ENCODE measurements at regions not wholly inside any gene's neighbourhood (a gene's known extent, or its start where the extent isn't known, plus 50 kb on each side); places are given as distances from the start of the nearest gene placed in this dataset.

GRCh38 chr4:114100288-114101031, 121.0 kb upstream of the ARSJ start:
- CTCF ChIA-PET = no interaction called here
- peaks cover 4% of the 10 kb centered on the region for H3K27me3 Mint-ChIP-seq
- H3K27ac Mint-ChIP-seq = no peak overlapping the region
- H3K36me3 Mint-ChIP-seq (ENCODE audit: low read depth) = no peaks in the 10 kb centered on the region
- H3K9me3 Mint-ChIP-seq = no peaks in the 10 kb centered on the region
- intact Hi-C loops (cut with micrococcal nuclease) = no loop called here
- TF ChIP-seq, protein P1, sequence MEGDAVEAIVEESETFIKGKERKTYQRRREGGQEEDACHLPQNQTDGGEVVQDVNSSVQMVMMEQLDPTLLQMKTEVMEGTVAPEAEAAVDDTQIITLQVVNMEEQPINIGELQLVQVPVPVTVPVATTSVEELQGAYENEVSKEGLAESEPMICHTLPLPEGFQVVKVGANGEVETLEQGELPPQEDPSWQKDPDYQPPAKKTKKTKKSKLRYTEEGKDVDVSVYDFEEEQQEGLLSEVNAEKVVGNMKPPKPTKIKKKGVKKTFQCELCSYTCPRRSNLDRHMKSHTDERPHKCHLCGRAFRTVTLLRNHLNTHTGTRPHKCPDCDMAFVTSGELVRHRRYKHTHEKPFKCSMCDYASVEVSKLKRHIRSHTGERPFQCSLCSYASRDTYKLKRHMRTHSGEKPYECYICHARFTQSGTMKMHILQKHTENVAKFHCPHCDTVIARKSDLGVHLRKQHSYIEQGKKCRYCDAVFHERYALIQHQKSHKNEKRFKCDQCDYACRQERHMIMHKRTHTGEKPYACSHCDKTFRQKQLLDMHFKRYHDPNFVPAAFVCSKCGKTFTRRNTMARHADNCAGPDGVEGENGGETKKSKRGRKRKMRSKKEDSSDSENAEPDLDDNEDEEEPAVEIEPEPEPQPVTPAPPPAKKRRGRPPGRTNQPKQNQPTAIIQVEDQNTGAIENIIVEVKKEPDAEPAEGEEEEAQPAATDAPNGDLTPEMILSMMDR (IDR thresholded peaks at IDR 0.05) = no peak
- POLR2A ChIA-PET = no interaction called here
- ATAC-seq (ENCODE audit: low read depth) (no peak), DNase-seq (no peak)
- H3K4me3 Mint-ChIP-seq = no peak overlapping the region
- no peaks in the 10 kb centered on the region for H3K4me1 Mint-ChIP-seq

GRCh38 chr4:114103908-114104307, 124.5 kb upstream of the ARSJ start:
- no peak for ATAC-seq (ENCODE audit: low read depth)
- Mint-ChIP-seq H3K4me1 (no peaks in the 10 kb centered on the region), H3K36me3 (ENCODE audit: low read depth) (no peaks in the 10 kb centered on the region)

DNA sequence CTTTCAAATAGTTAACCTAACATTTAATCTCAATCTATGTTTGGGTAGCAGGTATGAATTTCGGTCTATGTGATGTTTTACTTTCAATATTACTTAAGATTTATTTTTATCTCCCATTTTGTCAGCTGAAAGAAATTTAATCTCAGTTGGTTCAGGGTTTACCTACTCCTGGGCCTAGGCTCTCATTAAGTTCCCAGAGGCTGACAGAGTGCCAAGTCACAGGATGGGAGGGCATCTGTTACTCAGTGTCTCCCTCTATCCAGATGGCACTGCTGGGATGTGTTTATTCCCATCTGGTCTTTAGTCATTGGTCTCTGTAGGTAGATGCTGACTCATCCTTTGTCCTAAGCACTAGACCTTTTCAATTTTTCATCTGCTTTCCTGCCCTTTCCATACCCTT, 129.4 kb upstream of the ARSJ start:
- no peak for DNase-seq
- Mint-ChIP-seq H3K27me3 (peaks cover 2% of the 10 kb centered on the region), H3K27ac (no peak overlapping the region), H3K4me3 (no peak overlapping the region), H3K9me3 (no peaks in the 10 kb centered on the region), H3K4me1 (no peaks in the 10 kb centered on the region), H3K36me3 (ENCODE audit: low read depth) (no peaks in the 10 kb centered on the region)
- TF ChIP-seq, protein P1 (IDR thresholded peaks at IDR 0.05) = no peak
- ChIA-PET CTCF (no interaction called here), POLR2A (no interaction called here)
- no peak for ATAC-seq (ENCODE audit: low read depth)
- intact Hi-C loops (cut with micrococcal nuclease) = no loop called here

More at GRCh38 chr4:114103908-114104307, 124.5 kb upstream of the ARSJ start:
- H3K4me3 Mint-ChIP-seq = no peak overlapping the region
- ChIA-PET CTCF (interaction anchor here (0.7 kb wide), 1 partner anchor 555 kb away, joined by 3 read pairs; no protein-coding TSS in a partner anchor), POLR2A (no interaction called here)
- intact Hi-C loops (cut with micrococcal nuclease) = no loop called here
- DNase-seq = no peak
- no peak overlapping the region for H3K27ac Mint-ChIP-seq
- no peaks in the 10 kb centered on the region for H3K9me3 Mint-ChIP-seq
- TF ChIP-seq, protein P1 (IDR thresholded peaks at IDR 0.05) = no peak
- peaks cover 2% of the 10 kb centered on the region for H3K27me3 Mint-ChIP-seq

DNA sequence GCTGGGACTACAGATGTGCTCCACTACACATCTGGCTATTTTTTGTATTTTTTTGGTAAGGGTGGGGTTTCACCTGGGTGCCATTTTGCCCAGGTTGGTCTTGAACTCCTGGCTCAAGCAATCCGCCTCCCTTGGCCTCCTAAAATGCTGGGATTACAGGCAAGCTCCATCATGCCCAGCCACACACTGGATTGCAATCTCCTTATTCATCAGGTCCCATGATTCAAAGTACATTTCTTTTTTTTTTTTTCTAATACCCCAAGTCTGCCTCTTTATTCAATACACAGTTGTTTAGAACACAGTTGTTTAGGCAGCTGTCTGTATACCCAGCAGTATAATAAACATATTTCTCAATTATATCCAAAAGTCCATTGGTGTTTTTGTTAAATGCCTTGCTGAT, 130.3 kb upstream of the ARSJ start:
- intact Hi-C loops (cut with micrococcal nuclease) = no loop called here
- no peak overlapping the region for H3K27ac Mint-ChIP-seq
- H3K36me3 Mint-ChIP-seq (ENCODE audit: low read depth) = no peaks in the 10 kb centered on the region
- peaks cover 1% of the 10 kb centered on the region for H3K27me3 Mint-ChIP-seq
- ATAC-seq (ENCODE audit: low read depth) (no peak), DNase-seq (no peak)
- ChIA-PET CTCF (interaction anchor here (0.6 kb wide), 1 partner anchor 715 kb away, joined by 3 read pairs; no protein-coding TSS in a partner anchor), POLR2A (no interaction called here)
- H3K9me3 Mint-ChIP-seq = no peaks in the 10 kb centered on the region
- TF ChIP-seq, protein P1 (IDR thresholded peaks at IDR 0.05) = no peak
- no peaks in the 10 kb centered on the region for H3K4me1 Mint-ChIP-seq
- H3K4me3 Mint-ChIP-seq = no peak overlapping the region

DNA sequence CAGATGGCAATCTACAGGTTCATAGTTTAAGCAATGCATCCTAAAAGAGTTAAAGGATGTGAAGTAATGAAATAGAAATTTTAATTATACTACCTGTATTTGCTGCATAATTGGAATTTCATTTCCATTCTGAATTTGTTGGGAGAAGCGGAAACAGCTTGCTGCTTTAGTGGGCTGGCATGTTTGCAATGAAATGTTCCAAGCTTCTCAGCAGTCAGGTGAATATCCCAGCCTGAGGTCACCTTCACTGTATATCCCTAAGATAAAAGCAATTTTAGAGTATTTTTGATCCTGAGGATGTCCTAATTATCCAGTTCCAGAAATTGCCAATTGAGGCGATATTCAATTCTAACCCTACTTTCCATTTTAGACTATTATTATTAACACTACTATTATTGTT, 136.1 kb upstream of the ARSJ start:
- TF ChIP-seq, protein P1 (IDR thresholded peaks at IDR 0.05) = no peak

More for the DNA sequence above, 136.1 kb upstream of the ARSJ start:
- ChIA-PET CTCF (no interaction called here), POLR2A (no interaction called here)
- Mint-ChIP-seq H3K9me3 (no peaks in the 10 kb centered on the region), H3K27me3 (peaks cover 2% of the 10 kb centered on the region), H3K36me3 (ENCODE audit: low read depth) (no peaks in the 10 kb centered on the region), H3K4me3 (no peak overlapping the region), H3K27ac (no peak overlapping the region), H3K4me1 (no peaks in the 10 kb centered on the region)
- no peak for ATAC-seq (ENCODE audit: low read depth)
- DNase-seq = no peak
- intact Hi-C loops (cut with micrococcal nuclease) = no loop called here
